Heart right ventricle (tissue), 16 donors: ENCODE measurements at regions not wholly inside any gene's neighbourhood (a gene's known extent, or its start where the extent isn't known, plus 50 kb on each side); places are given as distances from the start of the nearest gene placed in this dataset.

ENCODE experiments used
- ATAC-seq, 8 donors: fragments of 200-7000 bp; cut with Tn5 transposase; one replicate each; pipeline ENCODE4 v1.9.1; 2020; ENCODE audit warnings: mild to moderate bottlenecking in 8 of 8, moderate library complexity in 8 of 8, moderate number of reproducible peaks in 1 of 8
- DNase-seq, 2 donors: peaks; one replicate each; pipeline ENCODE4 v3.0.0-alpha.2; 2020
- H3K27ac ChIP-seq, 10 donors: fragments of 200-600 bp; sonication (generic) in 2 of 10; one replicate each; pipeline versions ENCODE4 v1.5.0 to v1.8.0; 2020 to 2022; ENCODE audit warnings: mild to moderate bottlenecking in 3 of 10
- H3K27me3 ChIP-seq, 7 donors: fragments of 200-600 bp; one replicate each; pipeline ENCODE4 v1.8.0; 2021 to 2022; ENCODE audit warnings: mild to moderate bottlenecking in 2 of 7
- H3K36me3 ChIP-seq, 9 donors: fragments of 200-600 bp; sonication (generic) in 1 of 9; one replicate each; pipeline versions ENCODE4 v1.5.0 to v1.8.0; 2020 to 2022; ENCODE audit warnings: mild to moderate bottlenecking in 2 of 9
- H3K4me1 ChIP-seq, 9 donors: fragments of 200-600 bp; sonication (generic) in 1 of 9; one replicate each; pipeline versions ENCODE4 v1.5.0 to v1.8.0; 2020 to 2022; ENCODE audit warnings: mild to moderate bottlenecking in 4 of 9
- H3K4me3 ChIP-seq, 10 donors: fragments of 200-600 bp; sonication (generic) in 2 of 10; one replicate each; pipeline versions ENCODE4 v1.5.0 to v1.8.0; 2020 to 2022; ENCODE audit warnings: mild to moderate bottlenecking in 7 of 10, moderate library complexity in 2 of 10
- H3K9me3 ChIP-seq, 11 donors: fragments of 200-600 bp in 10 of 11; sonication (generic) in 2 of 11; one replicate each; pipeline versions ENCODE4 v1.5.0 to v1.8.0; 2013 to 2022; ENCODE audit warnings: mild to moderate bottlenecking in 2 of 11, control low read depth in 1 of 11, moderate library complexity in 1 of 11
- WGBS, 2 donors: extraction: QIAGEN DNeasy Blood & Tissue Kit; methylation state at CpG; one replicate each; pipeline ENCODE4 v1.1.7; 2013; ENCODE audit warnings: inconsistent platforms in 1 of 2; 5-methylcytosine and 5-hydroxymethylcytosine counted together
- intact Hi-C, 10 donors: fragments of 100-400 bp; cut with DNase I; formaldehyde crosslinking; loops; one replicate each; pipeline versions ENCODE4 v1.11.1 to v1.14.2; 2022
- TF ChIP-seq, protein P1 (sequence below), 9 donors: fragments of 200-600 bp; sonication (generic) in 2 of 9; IDR thresholded peaks; one replicate each; pipeline versions ENCODE4 v1.5.0 to v1.8.0; 2021 to 2022; ENCODE audit warnings: antibody characterized with exemption in 9 of 9, mild to moderate bottlenecking in 5 of 9, moderate library complexity in 1 of 9
- donor health status: Arrhythmogenic right ventricular cardiomyopathy.
- donor health status: ischemic (EF 13 %, LVEDD 7.1; RV severe dilation, severe dysfunction).
- donor health status: healthy with polysubstance abuse.
- donor health status: DM: no; HTN: yes; CAD: no.
- donor health status: DM: no; HTN: no; CAD: no.
- donor health status: ischemic (EF 25% LVEDD 6.9; RV normal size, moderate dysfunction).
- donor health status: ischemic (EF 25% LVEDD 5.7; RV mildly dilated, moderate dysfunction).
- donor health status: healthy.
- donor health status: DM: yes; HTN: yes; CAD: no.
- donor health status: Ischemic cardiomyopathy.
- donor health status: ischemic (EF 35%, LVEDD 5.7; RV mildly dilated, moderate dysfunction).
- donor health status: nonischemic (EF 11% LVEDD 7.7; RV severe dilation, severe dysfunction).
- donor health status: DM: yes; HTN: yes; CAD: no.
- donor health status: PGD.
- donor health status: ischemic (EF 29% LVEDD 5.4; RV normal size, mild dysfunction).
- donor health status: nonischemic (EF 23%, LVEDD 6.1; RV moderate dilation, normal function).

DNA sequence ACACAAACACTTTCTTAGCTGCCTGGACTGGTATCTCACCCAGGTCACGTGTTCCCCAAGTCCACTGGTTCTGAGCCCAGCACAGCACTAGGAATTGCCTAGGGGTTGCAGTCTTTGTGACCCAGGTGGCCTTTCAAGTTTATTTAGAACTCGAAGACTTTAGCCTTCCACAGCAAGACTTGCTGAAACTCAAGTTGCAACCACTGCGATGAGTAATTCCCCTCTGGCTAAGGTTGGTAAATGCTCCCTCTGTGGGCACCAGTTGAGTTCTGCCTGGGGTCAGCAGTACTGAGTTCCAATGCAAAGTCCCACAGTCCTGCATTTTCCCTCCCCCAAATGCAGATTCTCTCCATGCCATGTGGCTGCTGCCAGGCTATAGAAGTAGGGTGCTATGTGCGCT, 77.6 kb upstream of the MOCS1 start:
- H3K36me3 ChIP-seq, result no peaks in the 10 kb centered on the region
- DNase-seq (no peak), ATAC-seq (no peak)
- H3K4me1 ChIP-seq, result no peaks in the 10 kb centered on the region
- TF ChIP-seq, protein P1, sequence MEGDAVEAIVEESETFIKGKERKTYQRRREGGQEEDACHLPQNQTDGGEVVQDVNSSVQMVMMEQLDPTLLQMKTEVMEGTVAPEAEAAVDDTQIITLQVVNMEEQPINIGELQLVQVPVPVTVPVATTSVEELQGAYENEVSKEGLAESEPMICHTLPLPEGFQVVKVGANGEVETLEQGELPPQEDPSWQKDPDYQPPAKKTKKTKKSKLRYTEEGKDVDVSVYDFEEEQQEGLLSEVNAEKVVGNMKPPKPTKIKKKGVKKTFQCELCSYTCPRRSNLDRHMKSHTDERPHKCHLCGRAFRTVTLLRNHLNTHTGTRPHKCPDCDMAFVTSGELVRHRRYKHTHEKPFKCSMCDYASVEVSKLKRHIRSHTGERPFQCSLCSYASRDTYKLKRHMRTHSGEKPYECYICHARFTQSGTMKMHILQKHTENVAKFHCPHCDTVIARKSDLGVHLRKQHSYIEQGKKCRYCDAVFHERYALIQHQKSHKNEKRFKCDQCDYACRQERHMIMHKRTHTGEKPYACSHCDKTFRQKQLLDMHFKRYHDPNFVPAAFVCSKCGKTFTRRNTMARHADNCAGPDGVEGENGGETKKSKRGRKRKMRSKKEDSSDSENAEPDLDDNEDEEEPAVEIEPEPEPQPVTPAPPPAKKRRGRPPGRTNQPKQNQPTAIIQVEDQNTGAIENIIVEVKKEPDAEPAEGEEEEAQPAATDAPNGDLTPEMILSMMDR (IDR thresholded peaks at IDR 0.05), result no peak
- WGBS, 2 donors, result 84 to 89% methylated on average over 4 of the region's 4 CpGs
- peaks cover 0 to 20% (median 0%) of the 10 kb centered on the region in 11 donors for H3K9me3 ChIP-seq
- peaks cover 0 to 2% (median 0%) of the 10 kb centered on the region in 7 donors for H3K27me3 ChIP-seq
- no peak overlapping the region for H3K27ac ChIP-seq
- intact Hi-C loops, result no loop called here
- H3K4me3 ChIP-seq, result no peak overlapping the region

DNA sequence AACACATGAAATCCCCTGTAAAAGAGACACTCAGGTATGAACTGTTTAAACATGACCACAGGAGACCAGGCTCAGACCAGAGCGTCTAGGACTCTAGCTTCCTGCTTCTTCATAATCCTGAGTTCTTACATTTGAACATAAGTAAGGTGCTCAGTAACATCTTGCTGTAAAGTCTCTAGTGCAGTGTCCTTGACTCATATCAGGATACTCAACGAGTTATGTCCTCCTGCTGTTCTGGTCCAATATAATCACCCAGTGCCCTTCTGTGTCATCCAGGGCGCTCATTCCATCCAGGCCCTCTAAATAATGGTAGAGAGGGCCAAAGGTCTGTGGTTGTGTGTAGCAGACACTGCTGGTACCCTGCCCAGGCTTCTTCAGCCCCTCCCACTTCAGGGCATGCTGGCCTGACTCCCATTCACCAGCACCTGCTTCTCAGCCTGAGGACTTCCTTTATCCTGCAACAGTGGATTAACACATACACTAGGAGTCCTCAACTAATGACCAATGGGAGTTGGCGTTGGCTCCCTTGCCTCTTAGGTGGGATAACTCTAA, 66.8 kb upstream of the MOCS1 start:
- intact Hi-C loops, result no loop called here
- TF ChIP-seq, protein P1 (IDR thresholded peaks at IDR 0.05), result no peak
- no peak overlapping the region for H3K4me3 ChIP-seq
- peaks cover 0 to 13% (median 0%) of the 10 kb centered on the region in 7 donors for H3K27me3 ChIP-seq
- H3K27ac ChIP-seq, result no peak overlapping the region
- no peaks in the 10 kb centered on the region for H3K36me3 ChIP-seq
- peaks cover 0 to 20% (median 0%) of the 10 kb centered on the region in 11 donors for H3K9me3 ChIP-seq
- no peak for DNase-seq
- no peak for ATAC-seq
- 61 to 68% methylated on average over 4 of the region's 4 CpGs for WGBS, 2 donors
- no peaks in the 10 kb centered on the region for H3K4me1 ChIP-seq

DNA sequence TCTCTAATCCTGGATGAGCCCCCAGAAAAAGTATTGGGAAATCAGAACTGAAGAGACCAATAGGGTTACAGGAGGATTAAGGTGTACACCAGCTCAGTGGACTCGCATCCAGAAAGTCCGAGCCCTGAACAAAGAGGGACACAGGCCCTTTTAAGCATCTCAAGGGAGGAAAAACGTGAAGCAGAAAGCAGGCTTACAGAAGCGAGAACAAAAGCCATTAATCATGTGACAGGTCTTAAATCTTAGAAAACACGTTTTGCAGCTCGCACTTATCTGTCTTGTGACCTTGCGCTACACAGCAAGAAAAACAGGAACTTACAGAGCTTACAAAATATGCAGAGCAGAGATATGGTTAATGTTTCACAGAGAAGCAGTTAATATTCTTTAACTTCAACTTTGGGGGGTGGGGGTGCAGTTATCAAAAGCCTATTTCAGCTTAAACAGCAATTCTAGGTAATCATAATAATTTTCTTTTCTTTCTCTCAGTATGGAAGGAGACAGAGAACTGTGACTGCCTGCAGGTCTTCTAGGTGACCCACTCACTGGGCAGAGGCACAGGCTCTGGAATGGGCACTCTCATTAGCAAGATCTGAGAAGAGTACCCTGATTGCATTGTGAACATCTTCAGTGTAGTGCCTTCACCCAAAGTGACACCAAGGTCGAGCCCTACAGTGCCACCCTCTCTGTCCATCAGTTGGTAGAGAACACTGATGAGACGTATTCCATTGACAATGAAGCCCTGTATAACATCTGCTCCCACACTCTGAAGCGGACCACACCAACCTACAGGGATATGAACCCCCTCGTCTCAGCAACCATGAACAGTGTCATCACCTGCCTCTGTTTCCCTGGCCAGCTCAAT, 65.0 kb upstream of the MOCS1 start:
- TF ChIP-seq, protein P1 (IDR thresholded peaks at IDR 0.05), result no peak
- no peaks in the 10 kb centered on the region for H3K4me1 ChIP-seq
- DNase-seq (no peak), ATAC-seq (no peak)
- no peak overlapping the region for H3K27ac ChIP-seq
- intact Hi-C loops, result no loop called here
- H3K36me3 ChIP-seq, result no peaks in the 10 kb centered on the region
- WGBS, 2 donors, result 72 to 79% methylated on average over 11 of the region's 11 CpGs
- H3K9me3 ChIP-seq, result peaks cover 0 to 25% (median 0%) of the 10 kb centered on the region in 11 donors
- no peaks in the 10 kb centered on the region for H3K27me3 ChIP-seq
- no peak overlapping the region for H3K4me3 ChIP-seq

DNA sequence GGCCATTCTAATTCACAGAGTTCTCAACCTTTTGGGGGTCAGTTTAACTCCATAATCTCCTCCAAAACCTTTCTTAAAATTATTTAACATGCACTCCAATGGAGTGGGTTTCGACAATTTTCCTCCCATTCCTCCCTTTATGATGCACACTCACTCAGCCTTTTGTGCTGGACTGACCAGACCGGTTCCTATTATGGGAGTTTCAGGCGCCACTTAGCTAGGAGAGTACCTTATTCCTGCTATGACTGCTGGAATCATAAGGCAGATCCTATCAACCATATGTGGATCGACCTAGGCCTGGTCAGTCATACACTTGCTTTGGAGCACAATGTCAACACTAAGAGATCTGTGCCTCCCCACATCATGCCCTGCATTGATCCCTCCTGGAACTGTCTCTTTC, 63.9 kb upstream of the MOCS1 start:
- no peak for ATAC-seq
- Histone ChIP-seq H3K36me3 (no peaks in the 10 kb centered on the region), H3K27ac (no peak overlapping the region), H3K27me3 (no peaks in the 10 kb centered on the region), H3K4me1 (no peaks in the 10 kb centered on the region), H3K9me3 (peaks cover 0 to 36% (median 10%) of the 10 kb centered on the region in 11 donors), H3K4me3 (no peak overlapping the region)
- TF ChIP-seq, protein P1 (IDR thresholded peaks at IDR 0.05), result no peak
- WGBS, 2 donors, result 89 to 91% methylated on average over 4 of the region's 4 CpGs
- intact Hi-C loops, result no loop called here
- DNase-seq, result no peak
